ENCODE measurements at regions not wholly inside any gene's neighbourhood (a gene's known extent, or its start where the extent isn't known, plus 50 kb on each side); places are given as distances from the start of the nearest gene placed in this dataset.
"Not testable (repeated sequence)": the region's sequence is repeated elsewhere in the genome, so short reads cannot be mapped to it uniquely, and the experiment has no call there.

DNA sequence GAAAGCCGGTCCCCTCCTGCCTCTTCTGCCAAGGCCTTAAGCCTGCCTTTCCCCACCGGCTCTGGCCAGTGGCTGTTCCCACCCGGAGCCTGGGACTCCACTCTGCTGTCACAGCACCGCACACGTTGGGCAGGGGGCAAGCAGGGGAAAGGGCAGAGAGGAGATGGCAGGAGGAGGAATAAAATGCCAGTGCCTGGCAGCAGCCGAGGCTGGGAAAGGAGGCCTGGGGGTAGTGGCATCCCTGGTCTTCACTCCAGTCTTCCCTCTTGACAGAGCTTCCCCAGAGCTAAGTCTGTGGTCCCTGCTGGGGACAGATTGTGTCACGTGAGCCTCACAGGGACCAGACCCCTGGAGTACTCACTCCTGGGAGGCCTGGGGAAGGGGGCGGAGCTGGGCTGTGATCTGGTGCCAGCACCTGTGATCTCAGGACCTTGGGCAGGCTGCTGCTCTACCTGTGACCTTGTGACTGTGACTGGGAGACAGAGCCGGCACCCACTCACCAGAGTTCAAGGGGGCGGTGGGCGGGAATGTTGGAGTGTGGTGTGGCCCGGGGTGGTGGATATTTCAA lies 97.2 kb upstream of the GSE1 start:
- peaks cover 31% of the 10 kb centered on the region for H3K4me1 ChIP-seq (ENCODE audit: insufficient read depth)
- H3K9me2 ChIP-seq (ENCODE audit: insufficient read depth), result no peaks in the 10 kb centered on the region
- WGBS, 2 experiments (ENCODE audit: low coverage in 1 of 2, low lambda C conversion rate in 2 of 2, missing lambda C conversion rate in 2 of 2), result 84 to 85% methylated on average over 12 of the region's 12 CpGs
- no peaks in the 10 kb centered on the region for H3K36me3 ChIP-seq (ENCODE audit: low read depth)
- H3K9me3 ChIP-seq (ENCODE audit: low read depth), result no peaks in the 10 kb centered on the region
- DNase-seq, result peak; percentile 26
- H3K9ac ChIP-seq, result peak overlapping the region; percentile 76
- peak overlapping the region; percentile 75 for H3K4me2 ChIP-seq (ENCODE audit: unreplicated experiment)
- no peaks in the 10 kb centered on the region for H4K20me1 ChIP-seq (ENCODE audit: insufficient read depth)
- H3K27me3 ChIP-seq (replicated peaks; ENCODE audit: insufficient read depth), result no peaks in the 10 kb centered on the region
- peak overlapping the region; percentile 92 for H3K27ac ChIP-seq
- H3K4me3 ChIP-seq, result no peak overlapping the region
- in situ Hi-C loops (cut with MboI), result no loop called here
- peaks cover 8% of the 10 kb centered on the region; the same call in 1 of the 2 replicates for H3F3A ChIP-seq (ENCODE audit: insufficient read depth)
- H3K79me2 ChIP-seq (ENCODE audit: insufficient read depth), result peaks cover 10% of the 10 kb centered on the region; the same call in 1 of the 2 replicates
- TF ChIP-seq EZH2 (IDR thresholded peaks at IDR 0.05; ENCODE audit: insufficient read depth, poor library complexity, severe bottlenecking) (no peak), EZH2phosphoT487 (IDR thresholded peaks at IDR 0.05; ENCODE audit: insufficient read depth, low read depth) (no peak)
- no peak overlapping the region for H2AFZ ChIP-seq

DNA sequence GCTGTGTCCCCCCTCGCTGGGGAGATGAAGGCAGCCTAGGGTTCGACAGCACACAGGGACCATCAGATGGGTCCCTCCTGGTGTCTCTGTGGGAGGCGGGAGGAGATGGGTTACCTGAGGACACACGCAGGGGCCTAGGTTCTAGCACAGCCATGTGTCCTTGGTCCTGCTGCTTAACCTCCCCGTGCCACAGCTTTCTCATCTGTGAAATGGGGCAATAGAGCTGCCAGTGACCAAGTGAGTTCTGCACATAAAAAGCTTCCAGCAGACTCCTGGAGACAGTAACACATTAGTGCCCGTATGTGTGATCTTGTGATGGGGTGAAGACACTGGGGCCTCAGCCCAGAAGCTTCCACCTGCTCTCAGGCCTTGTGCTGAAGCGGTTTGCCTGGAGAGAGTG lies 96.0 kb upstream of the GSE1 start:
- Histone ChIP-seq H3K4me1 (ENCODE audit: insufficient read depth) (peaks cover 31% of the 10 kb centered on the region), H3K27me3 (replicated peaks; ENCODE audit: insufficient read depth) (no peaks in the 10 kb centered on the region), H3F3A (ENCODE audit: insufficient read depth) (peaks cover 8% of the 10 kb centered on the region; the same call in 1 of the 2 replicates), H3K36me3 (ENCODE audit: low read depth) (no peaks in the 10 kb centered on the region), H3K9ac (no peak overlapping the region), H3K9me3 (ENCODE audit: low read depth) (no peaks in the 10 kb centered on the region), H3K9me2 (ENCODE audit: insufficient read depth) (no peaks in the 10 kb centered on the region), H3K27ac (no peak overlapping the region), H2AFZ (no peak overlapping the region), H4K20me1 (ENCODE audit: insufficient read depth) (no peaks in the 10 kb centered on the region), H3K79me2 (ENCODE audit: insufficient read depth) (peaks cover 10% of the 10 kb centered on the region; the same call in 1 of the 2 replicates), H3K4me2 (ENCODE audit: unreplicated experiment) (no peak overlapping the region), H3K4me3 (no peak overlapping the region)
- DNase-seq, result no peak
- 98 to 99% methylated on average over 7 of the region's 7 CpGs for WGBS, 2 experiments (ENCODE audit: low coverage in 1 of 2, low lambda C conversion rate in 2 of 2, missing lambda C conversion rate in 2 of 2)
- in situ Hi-C loops (cut with MboI), result no loop called here
- TF ChIP-seq EZH2 (IDR thresholded peaks at IDR 0.05; ENCODE audit: insufficient read depth, poor library complexity, severe bottlenecking) (no peak), EZH2phosphoT487 (IDR thresholded peaks at IDR 0.05; ENCODE audit: insufficient read depth, low read depth) (no peak)

DNA sequence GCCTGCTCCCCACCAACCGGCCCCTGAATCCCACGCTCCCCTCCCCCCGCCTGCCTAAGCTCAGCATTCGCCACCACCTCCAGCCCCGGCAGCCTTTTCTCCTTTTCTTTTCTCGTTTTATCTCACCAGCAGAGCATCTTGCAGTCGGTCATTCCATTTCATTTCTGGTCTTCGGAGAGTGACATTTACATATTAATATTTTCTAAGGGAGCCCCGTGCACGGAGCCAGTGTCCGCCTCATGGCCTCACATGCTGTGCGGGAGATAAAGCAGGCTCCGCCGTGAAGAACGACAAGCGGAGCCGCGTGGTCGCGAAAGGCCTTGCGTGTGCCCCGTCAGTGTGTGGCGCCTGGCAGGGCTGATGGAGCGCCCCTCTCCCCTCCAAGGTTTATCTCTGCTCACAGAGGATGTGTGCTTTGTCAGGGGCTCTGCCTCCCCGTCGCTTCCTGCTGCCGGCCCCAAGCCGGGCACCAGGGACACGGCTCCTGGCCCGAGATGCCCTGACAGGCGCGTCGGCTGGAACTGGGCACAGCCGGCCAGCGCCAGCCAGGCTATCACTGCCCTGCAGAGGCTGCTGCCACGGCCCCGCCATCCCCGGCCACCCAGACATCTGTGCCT lies 95.5 kb upstream of the GSE1 start:
- in situ Hi-C loops (cut with MboI), result no loop called here
- Histone ChIP-seq H3K27me3 (replicated peaks; ENCODE audit: insufficient read depth) (no peaks in the 10 kb centered on the region), H3F3A (ENCODE audit: insufficient read depth) (peaks cover 8% of the 10 kb centered on the region; the same call in 1 of the 2 replicates), H3K9me3 (ENCODE audit: low read depth) (no peaks in the 10 kb centered on the region), H3K27ac (no peak overlapping the region), H3K36me3 (ENCODE audit: low read depth) (no peaks in the 10 kb centered on the region), H3K4me3 (no peak overlapping the region), H3K79me2 (ENCODE audit: insufficient read depth) (peaks cover 13% of the 10 kb centered on the region; the same call in 1 of the 2 replicates), H3K4me2 (ENCODE audit: unreplicated experiment) (no peak overlapping the region), H3K4me1 (ENCODE audit: insufficient read depth) (peaks cover 31% of the 10 kb centered on the region), H4K20me1 (ENCODE audit: insufficient read depth) (no peaks in the 10 kb centered on the region), H3K9ac (no peak overlapping the region), H3K9me2 (ENCODE audit: insufficient read depth) (no peaks in the 10 kb centered on the region), H2AFZ (no peak overlapping the region)
- WGBS, 2 experiments (ENCODE audit: low coverage in 1 of 2, low lambda C conversion rate in 2 of 2, missing lambda C conversion rate in 2 of 2), result 93 to 95% methylated on average over 38 of the region's 38 CpGs
- TF ChIP-seq EZH2 (IDR thresholded peaks at IDR 0.05; ENCODE audit: insufficient read depth, poor library complexity, severe bottlenecking), result no peak
- no peak for TF ChIP-seq EZH2phosphoT487 (IDR thresholded peaks at IDR 0.05; ENCODE audit: insufficient read depth, low read depth)
- DNase-seq, result no peak

DNA sequence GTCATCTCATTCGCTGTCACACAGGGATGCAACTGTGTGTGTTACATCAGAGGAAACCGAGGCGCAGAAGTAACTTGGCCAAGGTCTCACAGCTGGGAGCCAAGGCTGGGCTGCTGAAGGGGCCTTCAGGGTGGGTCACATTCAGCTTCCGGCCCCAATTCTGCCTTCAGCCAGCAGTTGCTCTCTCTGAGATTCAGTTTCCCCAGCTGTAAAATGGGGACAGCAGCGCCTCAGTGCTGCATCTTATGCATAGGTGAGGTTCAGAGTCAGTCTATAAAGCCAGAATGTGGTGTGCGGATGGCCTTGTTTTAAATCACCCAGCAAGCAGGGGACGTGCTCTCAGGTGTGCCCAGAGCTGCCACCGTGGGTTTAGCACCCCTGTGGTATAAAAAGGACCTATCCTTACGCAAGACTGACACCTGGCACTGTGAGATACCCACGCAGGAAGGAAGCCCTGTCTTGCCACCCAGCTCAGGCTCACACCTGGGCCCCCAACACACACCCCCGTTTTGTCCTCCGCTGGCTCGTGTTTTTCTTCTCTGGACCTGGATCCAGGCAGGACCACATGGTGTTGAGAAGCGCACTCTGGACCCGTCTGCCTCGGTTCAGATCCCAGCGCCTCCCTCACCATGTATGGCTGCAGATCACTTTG lies 94.6 kb upstream of the GSE1 start:
- in situ Hi-C loops (cut with MboI), result no loop called here
- Histone ChIP-seq H3K9me3 (ENCODE audit: low read depth) (no peaks in the 10 kb centered on the region), H3K4me3 (no peak overlapping the region), H3K9me2 (ENCODE audit: insufficient read depth) (no peaks in the 10 kb centered on the region), H4K20me1 (ENCODE audit: insufficient read depth) (no peaks in the 10 kb centered on the region), H3K36me3 (ENCODE audit: low read depth) (no peaks in the 10 kb centered on the region), H3K9ac (no peak overlapping the region), H3K27me3 (replicated peaks; ENCODE audit: insufficient read depth) (no peaks in the 10 kb centered on the region), H3F3A (ENCODE audit: insufficient read depth) (peaks cover 8% of the 10 kb centered on the region; the same call in 1 of the 2 replicates), H3K79me2 (ENCODE audit: insufficient read depth) (peaks cover 15% of the 10 kb centered on the region; the same call in 1 of the 2 replicates), H3K4me1 (ENCODE audit: insufficient read depth) (peaks cover 31% of the 10 kb centered on the region), H3K4me2 (ENCODE audit: unreplicated experiment) (no peak overlapping the region), H3K27ac (no peak overlapping the region), H2AFZ (no peak overlapping the region)
- TF ChIP-seq EZH2 (IDR thresholded peaks at IDR 0.05; ENCODE audit: insufficient read depth, poor library complexity, severe bottlenecking) (no peak), EZH2phosphoT487 (IDR thresholded peaks at IDR 0.05; ENCODE audit: insufficient read depth, low read depth) (no peak)
- no peak for DNase-seq
- 90 to 96% methylated on average over 17 of the region's 17 CpGs for WGBS, 2 experiments (ENCODE audit: low coverage in 1 of 2, low lambda C conversion rate in 2 of 2, missing lambda C conversion rate in 2 of 2)

DNA sequence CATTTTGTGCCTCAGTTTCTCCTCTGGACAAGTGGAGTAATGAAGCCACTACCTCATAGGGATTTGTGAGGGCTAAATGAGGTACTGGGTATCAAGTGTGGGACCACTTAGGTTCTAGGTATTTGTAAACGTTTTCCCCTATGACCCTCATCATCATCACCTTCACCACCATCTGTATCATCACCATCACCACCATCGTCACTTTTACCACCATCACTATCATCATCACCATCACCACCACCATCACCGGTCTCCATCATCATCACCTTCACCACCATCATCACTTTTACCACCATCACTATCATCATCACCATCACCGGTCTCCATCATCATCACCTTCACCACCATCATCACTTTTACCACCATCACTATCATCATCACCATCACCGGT lies 94.1 kb upstream of the GSE1 start:
- in situ Hi-C loops (cut with MboI), result not testable (repeated sequence)

More for the DNA sequence above, 94.1 kb upstream of the GSE1 start:
- not testable (repeated sequence) for H3K4me3 ChIP-seq; H4K20me1 ChIP-seq (ENCODE audit: insufficient read depth); H3F3A ChIP-seq (ENCODE audit: insufficient read depth); DNase-seq; H3K9ac ChIP-seq; H3K9me2 ChIP-seq (ENCODE audit: insufficient read depth); H2AFZ ChIP-seq; H3K36me3 ChIP-seq (ENCODE audit: low read depth); H3K9me3 ChIP-seq (ENCODE audit: low read depth); H3K27me3 ChIP-seq (replicated peaks; ENCODE audit: insufficient read depth); H3K79me2 ChIP-seq (ENCODE audit: insufficient read depth); H3K27ac ChIP-seq; H3K4me2 ChIP-seq (ENCODE audit: unreplicated experiment)
- peaks cover 26% of the 10 kb centered on the region for H3K4me1 ChIP-seq (ENCODE audit: insufficient read depth)
- WGBS, 2 experiments (ENCODE audit: low coverage in 1 of 2, low lambda C conversion rate in 2 of 2, missing lambda C conversion rate in 2 of 2), result 82 to 86% methylated on average over 4 to 5 of the region's 5 CpGs
